ENCODE measurements at regions not wholly inside any gene's neighbourhood (a gene's known extent, or its start where the extent isn't known, plus 50 kb on each side); places are given as distances from the start of the nearest gene placed in this dataset.

DNA sequence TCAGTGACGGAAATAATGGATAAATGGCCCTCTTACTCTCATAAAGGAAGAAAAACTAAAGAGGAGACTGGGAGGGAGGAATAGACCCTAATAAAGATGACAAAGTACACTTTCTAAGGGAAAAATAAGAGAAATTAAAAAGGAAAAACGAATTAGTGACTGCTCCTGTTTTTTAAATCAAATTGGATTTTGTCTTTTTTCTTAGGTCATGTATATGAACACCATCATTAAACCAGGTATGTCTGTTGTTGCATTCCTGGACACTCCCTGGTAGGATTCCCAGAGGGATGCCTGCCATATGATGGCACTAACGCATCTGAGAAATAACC is 59.4 kb upstream of the BTN3A2 start:
- Histone ChIP-seq H4K8ac (ENCODE audit: low read depth, low read length) (no peak overlapping the region), H3K36me3 (replicated peaks in 1 of 2; ENCODE audit: control insufficient read depth in 2 of 2, insufficient read depth in 2 of 2, low read length in 2 of 2) (no peaks in the 10 kb centered on the region), H2BK12ac (ENCODE audit: low read length) (no peak overlapping the region), H2BK5ac (ENCODE audit: low read length) (no peak overlapping the region), H3K23ac (ENCODE audit: low read depth, low read length, poor library complexity) (no peak overlapping the region), H3K27me3 (ENCODE audit: control insufficient read depth in 3 of 3, insufficient read depth in 3 of 3, low read depth in 1 of 3, low read length in 3 of 3) (no peaks in the 10 kb centered on the region), H3K9ac (ENCODE audit: low read depth, low read length, poor library complexity) (no peak overlapping the region), H3K18ac (ENCODE audit: low read length) (no peak overlapping the region), H2AFZ (ENCODE audit: low read length) (no peak overlapping the region), H3K14ac (ENCODE audit: low read length) (no peak overlapping the region), H2BK120ac (ENCODE audit: low read depth, low read length) (no peak overlapping the region), H3K4me3 (ENCODE audit: low read length in 2 of 2) (no peak overlapping the region), H2BK15ac (ENCODE audit: low read length) (no peak overlapping the region), H3K4me2 (ENCODE audit: insufficient read depth, low read length, poor library complexity, severe bottlenecking) (no peak overlapping the region), H3K4ac (ENCODE audit: low read length) (no peak overlapping the region), H4K91ac (ENCODE audit: low read depth, low read length, poor library complexity) (no peak overlapping the region), H3K27ac (replicated peaks; ENCODE audit: low read length) (no peak overlapping the region), H3K9me3 (replicated peaks in 1 of 2; ENCODE audit: control insufficient read depth in 2 of 2, insufficient read depth in 1 of 2, low read depth in 1 of 2, low read length in 2 of 2) (no peaks in the 10 kb centered on the region), H2AK5ac (ENCODE audit: low read depth, low read length) (no peak overlapping the region), H3K79me1 (ENCODE audit: low read depth, low read length) (no peaks in the 10 kb centered on the region), H3K4me1 (ENCODE audit: control insufficient read depth in 2 of 2, insufficient read depth in 1 of 2, low read depth in 1 of 2, low read length in 2 of 2) (no peaks in the 10 kb centered on the region)
- DNase-seq (ENCODE audit: low spot score), result no peak
- no CpG with 5 or more reads among the region's 3 CpGs for WGBS, 2 donors (ENCODE audit: extremely low coverage in 2 of 2, insufficient read length in 2 of 2, insufficient replicate concordance in 1 of 2)

DNA sequence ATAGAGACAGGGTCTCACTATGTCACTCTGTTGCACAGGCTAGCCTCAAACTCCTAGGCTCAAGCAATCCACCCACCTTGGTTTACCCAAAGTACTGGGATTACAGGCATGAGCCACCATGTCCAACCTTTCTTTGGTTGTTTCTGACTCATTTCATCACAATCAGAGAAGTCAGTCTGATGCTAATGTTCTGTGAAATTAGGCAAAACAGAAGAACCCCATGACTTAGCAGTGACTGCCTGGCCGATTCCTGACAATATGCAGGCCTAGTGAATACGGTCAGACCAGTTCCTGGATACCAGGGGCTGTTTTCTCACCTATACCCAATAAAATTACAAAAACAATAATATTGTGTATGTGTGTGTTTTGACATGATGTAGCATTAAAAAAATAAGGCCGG is 58.8 kb upstream of the BTN3A2 start:
- H3K4me1 ChIP-seq (ENCODE audit: control insufficient read depth in 2 of 2, insufficient read depth in 1 of 2, low read depth in 1 of 2, low read length in 2 of 2), result no peaks in the 10 kb centered on the region
- no peak overlapping the region for H3K4me2 ChIP-seq (ENCODE audit: insufficient read depth, low read length, poor library complexity, severe bottlenecking)
- no peak overlapping the region for H3K27ac ChIP-seq (replicated peaks; ENCODE audit: low read length)
- no peak overlapping the region for H2AFZ ChIP-seq (ENCODE audit: low read length)
- no peak overlapping the region for H2BK120ac ChIP-seq (ENCODE audit: low read depth, low read length)
- H3K36me3 ChIP-seq (replicated peaks in 1 of 2; ENCODE audit: control insufficient read depth in 2 of 2, insufficient read depth in 2 of 2, low read length in 2 of 2), result no peaks in the 10 kb centered on the region
- H4K8ac ChIP-seq (ENCODE audit: low read depth, low read length), result no peak overlapping the region
- no peak overlapping the region for H3K18ac ChIP-seq (ENCODE audit: low read length)
- no peak overlapping the region for H3K14ac ChIP-seq (ENCODE audit: low read length)
- H3K23ac ChIP-seq (ENCODE audit: low read depth, low read length, poor library complexity), result no peak overlapping the region
- H3K9me3 ChIP-seq (replicated peaks in 1 of 2; ENCODE audit: control insufficient read depth in 2 of 2, insufficient read depth in 1 of 2, low read depth in 1 of 2, low read length in 2 of 2), result no peaks in the 10 kb centered on the region
- no peaks in the 10 kb centered on the region for H3K79me1 ChIP-seq (ENCODE audit: low read depth, low read length)
- no peak overlapping the region for H4K91ac ChIP-seq (ENCODE audit: low read depth, low read length, poor library complexity)
- H2BK5ac ChIP-seq (ENCODE audit: low read length), result no peak overlapping the region
- no peaks in the 10 kb centered on the region for H3K27me3 ChIP-seq (ENCODE audit: control insufficient read depth in 3 of 3, insufficient read depth in 3 of 3, low read depth in 1 of 3, low read length in 3 of 3)
- no peak for DNase-seq (ENCODE audit: low spot score)
- H3K9ac ChIP-seq (ENCODE audit: low read depth, low read length, poor library complexity), result no peak overlapping the region
- no peak overlapping the region for H3K4ac ChIP-seq (ENCODE audit: low read length)
- no peak overlapping the region for H2AK5ac ChIP-seq (ENCODE audit: low read depth, low read length)
- no peak overlapping the region for H3K4me3 ChIP-seq (ENCODE audit: low read length in 2 of 2)
- no CpG with 5 or more reads among the region's 3 CpGs for WGBS, 2 donors (ENCODE audit: extremely low coverage in 2 of 2, insufficient read length in 2 of 2, insufficient replicate concordance in 1 of 2)
- H2BK12ac ChIP-seq (ENCODE audit: low read length), result no peak overlapping the region
- no peak overlapping the region for H2BK15ac ChIP-seq (ENCODE audit: low read length)

GRCh38 chr6:26307850-26308249 is 57.1 kb upstream of the BTN3A2 start:
- H3K9ac ChIP-seq (ENCODE audit: low read depth, low read length, poor library complexity), result no peak overlapping the region
- H4K91ac ChIP-seq (ENCODE audit: low read depth, low read length, poor library complexity), result no peak overlapping the region
- no peak overlapping the region for H2AK5ac ChIP-seq (ENCODE audit: low read depth, low read length)
- no peak overlapping the region for H3K27ac ChIP-seq (replicated peaks; ENCODE audit: low read length)
- no peak overlapping the region for H3K23ac ChIP-seq (ENCODE audit: low read depth, low read length, poor library complexity)
- no peaks in the 10 kb centered on the region for H3K27me3 ChIP-seq (ENCODE audit: control insufficient read depth in 3 of 3, insufficient read depth in 3 of 3, low read depth in 1 of 3, low read length in 3 of 3)
- H3K18ac ChIP-seq (ENCODE audit: low read length), result no peak overlapping the region
- H2BK120ac ChIP-seq (ENCODE audit: low read depth, low read length), result no peak overlapping the region
- H3K36me3 ChIP-seq (replicated peaks in 1 of 2; ENCODE audit: control insufficient read depth in 2 of 2, insufficient read depth in 2 of 2, low read length in 2 of 2), result no peaks in the 10 kb centered on the region
- H2BK15ac ChIP-seq (ENCODE audit: low read length), result no peak overlapping the region
- no peaks in the 10 kb centered on the region for H3K4me1 ChIP-seq (ENCODE audit: control insufficient read depth in 2 of 2, insufficient read depth in 1 of 2, low read depth in 1 of 2, low read length in 2 of 2)
- no peak overlapping the region for H2BK12ac ChIP-seq (ENCODE audit: low read length)
- no peak overlapping the region for H2BK5ac ChIP-seq (ENCODE audit: low read length)
- H3K79me1 ChIP-seq (ENCODE audit: low read depth, low read length), result no peaks in the 10 kb centered on the region
- no peak overlapping the region for H3K4ac ChIP-seq (ENCODE audit: low read length)
- no peak for DNase-seq (ENCODE audit: low spot score)
- no peaks in the 10 kb centered on the region for H3K9me3 ChIP-seq (replicated peaks in 1 of 2; ENCODE audit: control insufficient read depth in 2 of 2, insufficient read depth in 1 of 2, low read depth in 1 of 2, low read length in 2 of 2)
- no peak overlapping the region for H4K8ac ChIP-seq (ENCODE audit: low read depth, low read length)
- H3K14ac ChIP-seq (ENCODE audit: low read length), result no peak overlapping the region
- no peak overlapping the region for H3K4me2 ChIP-seq (ENCODE audit: insufficient read depth, low read length, poor library complexity, severe bottlenecking)
- no peak overlapping the region for H2AFZ ChIP-seq (ENCODE audit: low read length)
- no peak overlapping the region for H3K4me3 ChIP-seq (ENCODE audit: low read length in 2 of 2)

- Histone ChIP-seq H2BK15ac (ENCODE audit: low read length) (no peak overlapping the region), H2BK120ac (ENCODE audit: low read depth, low read length) (no peak overlapping the region), H3K23ac (ENCODE audit: low read depth, low read length, poor library complexity) (no peak overlapping the region), H3K9me3 (replicated peaks in 1 of 2; ENCODE audit: control insufficient read depth in 2 of 2, insufficient read depth in 1 of 2, low read depth in 1 of 2, low read length in 2 of 2) (no peaks in the 10 kb centered on the region), H2BK12ac (ENCODE audit: low read length) (no peak overlapping the region), H2AFZ (ENCODE audit: low read length) (no peak overlapping the region), H4K91ac (ENCODE audit: low read depth, low read length, poor library complexity) (no peak overlapping the region), H3K4me2 (ENCODE audit: insufficient read depth, low read length, poor library complexity, severe bottlenecking) (no peak overlapping the region), H3K9ac (ENCODE audit: low read depth, low read length, poor library complexity) (no peak overlapping the region), H3K4me1 (ENCODE audit: control insufficient read depth in 2 of 2, insufficient read depth in 1 of 2, low read depth in 1 of 2, low read length in 2 of 2) (no peaks in the 10 kb centered on the region), H3K27me3 (ENCODE audit: control insufficient read depth in 3 of 3, insufficient read depth in 3 of 3, low read depth in 1 of 3, low read length in 3 of 3) (no peaks in the 10 kb centered on the region), H4K8ac (ENCODE audit: low read depth, low read length) (no peak overlapping the region), H2BK5ac (ENCODE audit: low read length) (no peak overlapping the region), H3K79me1 (ENCODE audit: low read depth, low read length) (no peaks in the 10 kb centered on the region), H3K36me3 (replicated peaks in 1 of 2; ENCODE audit: control insufficient read depth in 2 of 2, insufficient read depth in 2 of 2, low read length in 2 of 2) (no peaks in the 10 kb centered on the region), H3K27ac (replicated peaks; ENCODE audit: low read length) (no peak overlapping the region), H3K14ac (ENCODE audit: low read length) (no peak overlapping the region), H3K4me3 (ENCODE audit: low read length in 2 of 2) (no peak overlapping the region), H3K4ac (ENCODE audit: low read length) (no peak overlapping the region), H2AK5ac (ENCODE audit: low read depth, low read length) (no peak overlapping the region), H3K18ac (ENCODE audit: low read length) (no peak overlapping the region)
- no CpG with 5 or more reads among the region's 3 CpGs for WGBS, 2 donors (ENCODE audit: extremely low coverage in 2 of 2, insufficient read length in 2 of 2, insufficient replicate concordance in 1 of 2)
- no peak for DNase-seq (ENCODE audit: low spot score)
These were observed 55.3 kb upstream of the BTN3A2 start for GRCh38 chr6:26309731-26310142.
